SK-N-SH (cell line): ENCODE measurements at regions not wholly inside any gene's neighbourhood (a gene's known extent, or its start where the extent isn't known, plus 50 kb on each side); places are given as distances from the start of the nearest gene placed in this dataset.
"Not testable (repeated sequence)": the region's sequence is repeated elsewhere in the genome, so short reads cannot be mapped to it uniquely, and the experiment has no call there.

ENCODE experiments used
- EP300 ChIP-seq, 2 experiments: IDR thresholded peaks; 2 replicates each; pipeline versions ENCODE4 v1.4.0 to v1.6.1; 2012; ENCODE audit warnings: borderline replicate concordance in 1 of 2, low read depth in 1 of 2, low read length in 1 of 2
- JUND ChIP-seq: IDR thresholded peaks from 2 replicates; pipeline ENCODE4 v1.4.0; 2012
- NFIC ChIP-seq: IDR thresholded peaks from 2 replicates; pipeline ENCODE4 v1.4.0; 2012; ENCODE audit warnings: borderline replicate concordance
- NRF1 ChIP-seq: IDR thresholded peaks from 2 replicates; pipeline ENCODE4 v1.6.1; 2012; ENCODE audit warnings: low read depth, mild to moderate bottlenecking, low read length
- TAF1 ChIP-seq: IDR thresholded peaks from 2 replicates; pipeline ENCODE4 v1.6.1; 2012; ENCODE audit warnings: low read depth, mild to moderate bottlenecking, low read length, moderate library complexity, borderline replicate concordance
- YY1 ChIP-seq: IDR thresholded peaks from 2 replicates; pipeline ENCODE4 v1.4.0; 2012; ENCODE audit warnings: low read depth, mild to moderate bottlenecking
- TF ChIP-seq, protein P1 (sequence below): fragments of 200-600 bp; sonication (generic); IDR thresholded peaks from 2 replicates; pipeline ENCODE4 v1.6.1; 2017; ENCODE audit warnings: antibody characterized with exemption, mild to moderate bottlenecking, moderate library complexity
- TF ChIP-seq, protein P2 (sequence below): fragments of 150-350 bp; IDR thresholded peaks from 2 replicates; pipeline ENCODE4 v1.6.1; 2017; ENCODE audit warnings: antibody characterized with exemption, low read length, low read depth, borderline replicate concordance
- TF ChIP-seq, protein P3 (sequence below): IDR thresholded peaks from 2 replicates; pipeline ENCODE4 v1.4.0; 2012; ENCODE audit warnings: low read depth, borderline replicate concordance
- TF ChIP-seq, protein P4 (sequence below): IDR thresholded peaks from 2 replicates; pipeline ENCODE4 v1.6.1; 2012; ENCODE audit warnings: mild to moderate bottlenecking, low read depth, low read length, moderate library complexity

DNA sequence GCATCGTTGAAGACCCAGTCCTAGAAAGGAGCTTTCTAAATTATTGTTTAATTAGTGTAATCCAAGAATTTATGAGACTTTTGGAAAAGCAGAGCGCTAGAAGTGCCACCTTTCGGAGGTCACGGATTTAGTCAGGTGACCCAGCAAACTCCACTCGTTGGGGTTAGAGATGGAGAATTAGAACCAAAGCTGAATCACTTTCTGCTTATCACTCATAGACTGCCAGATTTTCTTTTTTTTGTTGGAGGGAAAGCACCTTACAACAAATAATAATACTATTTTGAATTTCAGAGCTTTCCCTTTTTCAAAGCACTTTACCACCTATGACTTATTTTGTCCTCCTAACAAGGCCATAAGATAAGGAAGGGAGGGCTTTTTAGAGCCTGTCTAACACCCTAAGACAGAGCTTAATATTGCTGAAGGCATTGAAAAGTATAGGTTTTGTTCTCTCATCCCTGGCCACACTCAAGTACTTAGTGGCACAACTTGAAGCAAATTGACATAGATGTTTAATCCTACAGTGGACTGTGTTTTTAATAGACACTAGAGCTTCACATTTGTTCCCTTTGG, 223.2 kb upstream of the PLGLB2 start:
- TF ChIP-seq, protein P1, sequence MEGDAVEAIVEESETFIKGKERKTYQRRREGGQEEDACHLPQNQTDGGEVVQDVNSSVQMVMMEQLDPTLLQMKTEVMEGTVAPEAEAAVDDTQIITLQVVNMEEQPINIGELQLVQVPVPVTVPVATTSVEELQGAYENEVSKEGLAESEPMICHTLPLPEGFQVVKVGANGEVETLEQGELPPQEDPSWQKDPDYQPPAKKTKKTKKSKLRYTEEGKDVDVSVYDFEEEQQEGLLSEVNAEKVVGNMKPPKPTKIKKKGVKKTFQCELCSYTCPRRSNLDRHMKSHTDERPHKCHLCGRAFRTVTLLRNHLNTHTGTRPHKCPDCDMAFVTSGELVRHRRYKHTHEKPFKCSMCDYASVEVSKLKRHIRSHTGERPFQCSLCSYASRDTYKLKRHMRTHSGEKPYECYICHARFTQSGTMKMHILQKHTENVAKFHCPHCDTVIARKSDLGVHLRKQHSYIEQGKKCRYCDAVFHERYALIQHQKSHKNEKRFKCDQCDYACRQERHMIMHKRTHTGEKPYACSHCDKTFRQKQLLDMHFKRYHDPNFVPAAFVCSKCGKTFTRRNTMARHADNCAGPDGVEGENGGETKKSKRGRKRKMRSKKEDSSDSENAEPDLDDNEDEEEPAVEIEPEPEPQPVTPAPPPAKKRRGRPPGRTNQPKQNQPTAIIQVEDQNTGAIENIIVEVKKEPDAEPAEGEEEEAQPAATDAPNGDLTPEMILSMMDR, result not testable (repeated sequence)
- TF ChIP-seq NFIC; NRF1; JUND; EP300 (IDR thresholded peaks at IDR 0.05; ENCODE audit: borderline replicate concordance in 1 of 2, low read depth in 1 of 2, low read length in 1 of 2); TAF1; YY1: not testable (repeated sequence)
- TF ChIP-seq, protein P2, sequence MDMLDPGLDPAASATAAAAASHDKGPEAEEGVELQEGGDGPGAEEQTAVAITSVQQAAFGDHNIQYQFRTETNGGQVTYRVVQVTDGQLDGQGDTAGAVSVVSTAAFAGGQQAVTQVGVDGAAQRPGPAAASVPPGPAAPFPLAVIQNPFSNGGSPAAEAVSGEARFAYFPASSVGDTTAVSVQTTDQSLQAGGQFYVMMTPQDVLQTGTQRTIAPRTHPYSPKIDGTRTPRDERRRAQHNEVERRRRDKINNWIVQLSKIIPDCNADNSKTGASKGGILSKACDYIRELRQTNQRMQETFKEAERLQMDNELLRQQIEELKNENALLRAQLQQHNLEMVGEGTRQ, result not testable (repeated sequence)
- TF ChIP-seq, protein P3, sequence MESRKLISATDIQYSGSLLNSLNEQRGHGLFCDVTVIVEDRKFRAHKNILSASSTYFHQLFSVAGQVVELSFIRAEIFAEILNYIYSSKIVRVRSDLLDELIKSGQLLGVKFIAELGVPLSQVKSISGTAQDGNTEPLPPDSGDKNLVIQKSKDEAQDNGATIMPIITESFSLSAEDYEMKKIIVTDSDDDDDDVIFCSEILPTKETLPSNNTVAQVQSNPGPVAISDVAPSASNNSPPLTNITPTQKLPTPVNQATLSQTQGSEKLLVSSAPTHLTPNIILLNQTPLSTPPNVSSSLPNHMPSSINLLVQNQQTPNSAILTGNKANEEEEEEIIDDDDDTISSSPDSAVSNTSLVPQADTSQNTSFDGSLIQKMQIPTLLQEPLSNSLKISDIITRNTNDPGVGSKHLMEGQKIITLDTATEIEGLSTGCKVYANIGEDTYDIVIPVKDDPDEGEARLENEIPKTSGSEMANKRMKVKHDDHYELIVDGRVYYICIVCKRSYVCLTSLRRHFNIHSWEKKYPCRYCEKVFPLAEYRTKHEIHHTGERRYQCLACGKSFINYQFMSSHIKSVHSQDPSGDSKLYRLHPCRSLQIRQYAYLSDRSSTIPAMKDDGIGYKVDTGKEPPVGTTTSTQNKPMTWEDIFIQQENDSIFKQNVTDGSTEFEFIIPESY, result not testable (repeated sequence)
- TF ChIP-seq, protein P4, sequence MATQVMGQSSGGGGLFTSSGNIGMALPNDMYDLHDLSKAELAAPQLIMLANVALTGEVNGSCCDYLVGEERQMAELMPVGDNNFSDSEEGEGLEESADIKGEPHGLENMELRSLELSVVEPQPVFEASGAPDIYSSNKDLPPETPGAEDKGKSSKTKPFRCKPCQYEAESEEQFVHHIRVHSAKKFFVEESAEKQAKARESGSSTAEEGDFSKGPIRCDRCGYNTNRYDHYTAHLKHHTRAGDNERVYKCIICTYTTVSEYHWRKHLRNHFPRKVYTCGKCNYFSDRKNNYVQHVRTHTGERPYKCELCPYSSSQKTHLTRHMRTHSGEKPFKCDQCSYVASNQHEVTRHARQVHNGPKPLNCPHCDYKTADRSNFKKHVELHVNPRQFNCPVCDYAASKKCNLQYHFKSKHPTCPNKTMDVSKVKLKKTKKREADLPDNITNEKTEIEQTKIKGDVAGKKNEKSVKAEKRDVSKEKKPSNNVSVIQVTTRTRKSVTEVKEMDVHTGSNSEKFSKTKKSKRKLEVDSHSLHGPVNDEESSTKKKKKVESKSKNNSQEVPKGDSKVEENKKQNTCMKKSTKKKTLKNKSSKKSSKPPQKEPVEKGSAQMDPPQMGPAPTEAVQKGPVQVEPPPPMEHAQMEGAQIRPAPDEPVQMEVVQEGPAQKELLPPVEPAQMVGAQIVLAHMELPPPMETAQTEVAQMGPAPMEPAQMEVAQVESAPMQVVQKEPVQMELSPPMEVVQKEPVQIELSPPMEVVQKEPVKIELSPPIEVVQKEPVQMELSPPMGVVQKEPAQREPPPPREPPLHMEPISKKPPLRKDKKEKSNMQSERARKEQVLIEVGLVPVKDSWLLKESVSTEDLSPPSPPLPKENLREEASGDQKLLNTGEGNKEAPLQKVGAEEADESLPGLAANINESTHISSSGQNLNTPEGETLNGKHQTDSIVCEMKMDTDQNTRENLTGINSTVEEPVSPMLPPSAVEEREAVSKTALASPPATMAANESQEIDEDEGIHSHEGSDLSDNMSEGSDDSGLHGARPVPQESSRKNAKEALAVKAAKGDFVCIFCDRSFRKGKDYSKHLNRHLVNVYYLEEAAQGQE, result not testable (repeated sequence)
